H1 (cell line): ENCODE measurements at regions not wholly inside any gene's neighbourhood (a gene's known extent, or its start where the extent isn't known, plus 50 kb on each side); places are given as distances from the start of the nearest gene placed in this dataset.

Experiments used
- CTCF ChIP-seq, 3 experiments: IDR thresholded peaks; 1 replicate in 2 of 3; 2 replicates in 1 of 3; pipeline versions ENCODE4 v1.5.1 to v1.6.1; 2011; ENCODE audit warnings: low read length in 3 of 3, mild to moderate bottlenecking in 3 of 3, inconsistent platforms in 2 of 3, low read depth in 1 of 3, moderate library complexity in 1 of 3; ENCODE audit not compliant: insufficient read depth in 1 of 3; ENCODE audit errors: control extremely low read depth in 1 of 3
- EP300 ChIP-seq, 2 experiments: IDR thresholded peaks; 1 replicate in 1 of 2; 2 replicates in 1 of 2; pipeline ENCODE4 v1.6.1; 2011 to 2012; ENCODE audit warnings: low read depth in 2 of 2, low read length in 2 of 2, mild to moderate bottlenecking in 2 of 2, borderline replicate concordance in 1 of 2, inconsistent platforms in 1 of 2, moderate library complexity in 1 of 2
- GABPA ChIP-seq: IDR thresholded peaks from 2 replicates; pipeline ENCODE4 v1.6.1; 2011; ENCODE audit warnings: mild to moderate bottlenecking, low read length, moderate library complexity, borderline replicate concordance; ENCODE audit not compliant: insufficient read depth
- POLR2A ChIP-seq, 2 experiments: IDR thresholded peaks; 1 replicate in 1 of 2; 2 replicates in 1 of 2; pipeline ENCODE4 v1.6.1; 2011; ENCODE audit warnings: low read depth in 2 of 2, low read length in 2 of 2, mild to moderate bottlenecking in 2 of 2; ENCODE audit errors: control extremely low read depth in 1 of 2
- RAD21 ChIP-seq, 2 experiments: IDR thresholded peaks in 1 of 2; conservative IDR thresholded peaks in 1 of 2; 2 replicates each; pipeline ENCODE4 v1.6.1; 2011; ENCODE audit warnings: low read depth in 2 of 2, low read length in 2 of 2, improper control_type of control experiment in 1 of 2, inconsistent platforms in 1 of 2, mild to moderate bottlenecking in 1 of 2, moderate library complexity in 1 of 2

- TF ChIP-seq CTCF (IDR thresholded peaks at IDR 0.05; ENCODE audit: control extremely low read depth in 1 of 3, insufficient read depth in 1 of 3, low read depth in 1 of 3, low read length in 3 of 3) (no peak), EP300 (IDR thresholded peaks at IDR 0.05; ENCODE audit: borderline replicate concordance in 1 of 2, low read depth in 2 of 2, low read length in 2 of 2) (no peak), POLR2A (IDR thresholded peaks at IDR 0.05; ENCODE audit: control extremely low read depth in 1 of 2, low read depth in 2 of 2, low read length in 2 of 2) (no peak), RAD21 (IDR thresholded peaks at IDR 0.05 in 1 of 2, conservative IDR thresholded peaks at IDR 0.05 in 1 of 2; ENCODE audit: low read depth in 2 of 2, low read length in 2 of 2) (no peak), GABPA (no peak)
These were observed 66.1 kb upstream of the INPP5A start for GRCh38 chr10:132471484-132471883.
